ENCODE measurements at regions not wholly inside any gene's neighbourhood (a gene's known extent, or its start where the extent isn't known, plus 50 kb on each side); places are given as distances from the start of the nearest gene placed in this dataset.
"Not testable (repeated sequence)": the region's sequence is repeated elsewhere in the genome, so short reads cannot be mapped to it uniquely, and the experiment has no call there.

DNA sequence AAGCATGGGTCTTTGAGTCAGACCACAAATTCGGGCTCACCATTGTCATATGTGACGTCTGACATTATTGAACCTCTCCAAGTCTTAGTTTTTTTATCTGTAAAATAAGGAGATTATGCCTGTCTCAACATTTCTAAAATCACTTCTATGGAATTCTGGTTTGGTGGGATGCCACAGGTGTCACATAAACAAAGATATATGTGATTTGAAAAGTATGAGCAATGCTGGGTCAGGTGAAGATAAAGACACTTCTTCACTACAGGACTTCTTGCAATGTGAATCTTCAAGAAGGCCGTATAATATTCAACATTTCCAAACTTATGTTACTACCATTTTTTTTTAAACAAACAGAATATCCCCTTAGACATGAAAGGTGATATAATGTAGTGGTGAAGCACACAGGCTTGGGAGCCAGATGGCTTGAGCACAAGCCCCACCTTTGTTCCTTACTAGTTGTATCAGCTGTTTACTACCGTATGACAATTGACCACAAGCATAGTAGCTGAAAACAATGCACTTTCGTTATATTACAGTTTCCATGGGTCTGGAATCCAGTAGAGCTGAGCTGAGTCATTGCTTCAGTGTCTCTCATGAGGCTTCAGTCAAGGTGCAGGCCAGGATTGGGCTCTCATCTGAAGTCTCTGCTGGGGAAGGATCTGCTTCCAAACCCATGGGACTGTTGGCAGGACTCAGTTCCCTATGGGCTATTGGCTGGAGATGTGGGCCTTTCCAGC is 87.7 kb downstream of the UTP18 start:
- no peak for DNase-seq

DNA sequence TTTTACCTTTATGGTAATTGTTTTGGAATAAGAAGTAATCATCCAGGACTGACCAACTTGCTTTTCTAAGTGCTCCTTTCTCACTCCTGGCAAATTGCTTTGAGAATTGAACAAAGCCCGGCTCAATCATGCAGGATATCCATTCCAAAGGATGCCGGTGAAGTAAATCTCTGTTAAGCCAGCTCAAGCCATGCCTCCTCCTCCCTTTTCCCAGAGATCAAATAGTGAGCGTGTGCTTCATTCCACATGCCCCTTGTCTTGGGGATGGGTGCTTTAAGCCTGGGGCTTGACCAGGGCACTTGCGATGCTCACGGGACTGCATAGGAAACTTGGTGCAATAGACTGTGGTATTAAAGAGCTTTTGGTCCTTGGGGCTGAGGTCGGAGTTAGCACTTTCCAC is 90.7 kb downstream of the UTP18 start:
- DNase-seq = no peak

- no peak for DNase-seq
Measured at GRCh38 chr17:51351890-51352289, 91.5 kb downstream of the UTP18 start.

DNA sequence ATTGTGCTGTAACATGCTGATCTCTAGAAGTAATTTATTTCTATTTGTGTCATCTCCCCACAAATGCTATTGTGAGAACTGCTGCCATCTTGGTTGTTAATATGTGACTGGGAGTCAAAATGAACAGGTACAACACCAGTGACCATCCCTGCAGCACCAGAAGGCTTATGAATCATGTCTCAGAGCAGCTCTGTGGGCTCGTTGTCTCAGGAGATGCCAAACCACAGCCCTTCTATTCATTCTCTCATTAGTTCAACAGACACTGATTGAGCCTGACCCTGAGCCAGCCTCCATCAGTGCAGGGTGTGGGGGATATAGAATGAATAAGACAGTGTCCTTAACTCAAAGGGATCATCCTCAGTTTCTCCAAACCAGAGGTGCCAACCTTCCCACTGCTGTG is 92.5 kb downstream of the UTP18 start:
- no peak for DNase-seq

GRCh38 chr17:51353296-51353695 is 93.0 kb downstream of the UTP18 start:
- no peak for DNase-seq

- no peak for DNase-seq
Measured at GRCh38 chr17:51354936-51355335, 94.6 kb downstream of the UTP18 start.

DNA sequence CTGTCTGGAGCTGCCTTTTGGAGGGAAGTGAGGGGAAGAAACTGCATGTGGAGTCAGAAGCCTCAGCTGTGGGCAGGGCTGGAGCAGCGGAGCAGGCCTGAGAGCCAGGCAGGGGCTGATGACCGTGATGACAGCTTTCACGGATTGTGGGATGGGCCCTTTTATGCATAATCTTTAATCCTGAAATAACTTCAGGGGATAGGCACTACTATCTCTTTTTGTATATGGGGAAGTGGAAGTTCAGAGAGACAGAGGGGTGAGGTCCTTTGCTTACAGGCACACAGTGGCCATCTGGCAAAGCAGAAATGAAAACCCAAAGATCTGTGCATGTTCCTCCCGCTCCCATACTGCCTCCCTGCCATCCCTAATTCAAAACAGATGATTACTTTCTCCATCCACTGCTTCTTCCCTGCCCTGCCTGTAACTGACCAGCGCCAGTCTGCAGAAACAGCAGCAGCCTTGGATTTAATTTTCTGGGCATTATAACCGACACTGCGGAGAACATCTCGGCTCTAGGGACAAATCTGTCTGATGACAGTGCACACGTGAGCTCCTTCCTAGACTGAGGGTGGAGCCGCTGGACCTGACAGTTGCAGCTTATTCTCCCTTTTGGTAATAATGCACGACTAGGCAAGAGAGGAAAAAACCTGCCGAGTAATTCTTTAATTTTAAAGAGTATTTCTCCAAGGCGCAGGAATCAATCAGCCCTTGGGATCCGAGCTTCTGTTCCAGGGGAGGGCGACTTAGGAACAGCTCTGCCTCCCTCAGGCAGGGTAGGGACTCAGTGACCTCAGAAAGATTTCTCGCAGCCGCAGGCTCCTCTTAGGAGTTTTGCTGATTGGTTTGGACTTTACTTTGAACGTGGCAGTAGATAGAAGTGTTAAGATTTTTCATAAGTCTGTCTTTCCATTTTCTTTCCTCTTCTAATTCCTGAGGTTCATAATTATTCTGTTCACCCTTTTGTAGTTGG is 95.4 kb downstream of the UTP18 start:
- DNase-seq = no peak

DNA sequence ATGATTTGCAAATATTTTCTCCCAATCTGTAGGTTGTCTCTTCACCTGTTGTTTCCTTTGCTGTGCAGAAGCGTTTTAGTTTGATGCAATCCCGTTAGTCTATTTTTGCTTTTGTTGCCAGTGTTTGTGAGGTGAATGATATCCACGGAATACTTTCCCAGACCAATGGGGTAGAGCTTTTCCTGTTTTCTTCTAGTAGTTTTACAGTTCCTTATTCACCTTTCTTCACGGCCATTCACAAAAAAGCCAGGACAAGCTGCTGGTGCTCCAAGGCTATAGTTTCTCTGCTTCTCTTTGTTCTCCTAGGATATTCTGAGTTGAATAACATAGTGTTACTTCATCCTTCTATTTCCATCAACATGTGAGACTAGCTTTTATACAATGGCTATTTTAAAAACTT is 98.7 kb downstream of the UTP18 start:
- DNase-seq = no peak

GRCh38 chr17:51362811-51363585 is 102.7 kb downstream of the UTP18 start:
- DNase-seq = no peak

- DNase-seq = no peak
Measured at GRCh38 chr17:51365090-51365489, 104.7 kb downstream of the UTP18 start.

- no peak for DNase-seq
Measured at GRCh38 chr17:51366866-51367265, 106.5 kb downstream of the UTP18 start.

DNA sequence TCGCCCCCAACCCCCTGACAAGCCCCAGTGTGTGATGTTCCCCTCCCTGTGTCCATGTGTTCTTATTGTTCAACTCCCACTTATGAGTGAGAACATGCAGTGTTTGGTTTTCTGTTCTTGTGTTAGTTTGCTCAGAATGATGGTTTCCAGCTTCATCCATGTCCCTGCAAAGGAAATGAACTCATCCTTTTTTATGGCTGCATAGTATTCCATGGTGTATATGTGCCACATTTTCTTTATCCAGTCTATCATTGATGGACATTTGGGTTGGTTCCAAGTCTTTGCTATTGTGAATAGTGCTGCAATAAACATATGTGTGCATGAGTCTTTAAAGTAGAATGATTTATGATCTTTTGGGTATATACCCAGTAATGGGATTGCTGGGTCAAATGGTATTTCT is 107.5 kb downstream of the UTP18 start:
- DNase-seq = not testable (repeated sequence)

DNA sequence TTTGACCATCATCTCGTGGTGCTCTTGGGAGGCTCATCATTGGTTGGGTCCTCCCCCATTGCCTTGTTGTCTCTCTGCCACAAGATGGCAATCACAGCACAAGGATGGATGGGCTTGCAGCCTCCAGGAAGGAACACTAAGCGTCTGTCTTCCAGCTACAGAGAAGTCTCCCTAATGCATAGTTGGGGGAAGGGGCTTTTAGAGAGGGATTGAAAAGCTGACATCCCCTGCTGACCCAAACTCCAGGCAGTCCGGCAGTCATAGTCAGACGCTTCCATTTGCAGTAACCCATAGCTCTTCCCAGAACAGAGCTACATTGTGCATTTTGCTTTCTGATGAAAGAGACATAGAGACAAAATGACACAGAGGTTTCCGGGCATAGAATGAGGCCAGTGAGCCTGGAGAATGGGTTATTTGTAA is 111.4 kb downstream of the UTP18 start:
- peak; percentile 39 for DNase-seq

GRCh38 chr17:51372345-51373004 is 112.1 kb downstream of the UTP18 start:
- DNase-seq = no peak

DNA sequence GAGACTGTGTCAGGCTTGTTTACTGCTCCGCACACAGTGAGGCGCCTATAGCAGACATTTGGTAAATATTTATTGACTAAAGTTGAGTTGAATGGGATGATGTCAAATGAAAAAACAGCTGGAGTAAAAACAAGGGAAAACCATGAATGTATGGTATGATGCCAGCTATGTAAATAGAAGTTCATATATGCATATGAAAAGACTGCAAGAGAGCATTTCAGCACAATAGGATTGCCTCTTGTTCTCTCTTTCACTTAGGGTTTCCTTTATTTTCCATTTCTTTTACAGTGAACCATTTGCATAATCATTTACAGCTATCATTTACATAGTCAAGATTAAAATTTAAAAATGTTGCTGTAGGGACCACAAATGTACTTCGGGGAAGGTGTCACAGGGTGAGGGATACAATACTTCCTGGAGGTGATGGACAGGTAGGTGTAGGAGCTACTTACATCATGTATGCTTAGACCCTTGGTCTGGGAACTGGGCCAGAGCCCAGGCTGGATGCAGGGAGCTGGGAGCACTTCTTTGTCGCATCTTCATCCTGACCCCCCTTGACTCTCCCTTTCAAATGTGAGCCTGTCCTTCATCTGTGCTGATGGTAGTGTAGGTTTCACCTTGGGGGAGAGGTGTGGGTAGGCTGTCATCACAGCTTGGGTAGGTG is 113.3 kb downstream of the UTP18 start:
- no peak for DNase-seq

- DNase-seq = no peak
Measured at GRCh38 chr17:51374209-51374608, 113.9 kb downstream of the UTP18 start.

- no peak for DNase-seq
Measured at GRCh38 chr17:51375771-51376170, 115.4 kb downstream of the UTP18 start.

- DNase-seq = no peak
Measured at GRCh38 chr17:51376739-51377138, 116.4 kb downstream of the UTP18 start.

GRCh38 chr17:51381262-51381661 is 120.9 kb downstream of the UTP18 start:
- DNase-seq = no peak

GRCh38 chr17:51385208-51385607 is 124.9 kb downstream of the UTP18 start:
- DNase-seq = no peak

- no peak for DNase-seq
Measured at GRCh38 chr17:51387582-51387981, 127.2 kb downstream of the UTP18 start.

DNA sequence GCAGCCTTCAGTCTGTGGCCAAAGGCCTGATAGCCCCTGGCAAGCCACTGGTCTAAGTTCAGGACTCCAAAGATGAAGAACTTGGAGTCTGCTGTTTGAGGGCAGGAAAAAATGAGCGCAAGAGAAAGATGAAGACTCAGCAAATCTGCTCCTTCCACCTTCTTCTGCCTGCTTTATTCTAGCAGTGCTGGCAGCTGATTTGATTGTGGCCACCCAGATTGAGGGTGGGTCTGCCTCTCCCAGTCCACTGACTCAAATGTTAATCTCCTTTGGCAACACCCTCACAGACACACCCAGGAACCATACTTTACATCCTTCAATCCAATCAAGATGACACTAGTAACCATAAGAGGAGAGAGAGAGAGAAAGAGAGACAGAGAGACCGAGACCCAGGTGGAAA is 127.6 kb downstream of the UTP18 start:
- DNase-seq = no peak

Data from NCI-H1105 treated with DMSO at 0.1 percent for 48 hours (cell line).